ENCODE measurements at regions not wholly inside any gene's neighbourhood (a gene's known extent, or its start where the extent isn't known, plus 50 kb on each side); places are given as distances from the start of the nearest gene placed in this dataset.

GRCh38 chr1:172950528-172950927 is 100.2 kb downstream of the TNFSF18 start:
- TF ChIP-seq, protein P1, sequence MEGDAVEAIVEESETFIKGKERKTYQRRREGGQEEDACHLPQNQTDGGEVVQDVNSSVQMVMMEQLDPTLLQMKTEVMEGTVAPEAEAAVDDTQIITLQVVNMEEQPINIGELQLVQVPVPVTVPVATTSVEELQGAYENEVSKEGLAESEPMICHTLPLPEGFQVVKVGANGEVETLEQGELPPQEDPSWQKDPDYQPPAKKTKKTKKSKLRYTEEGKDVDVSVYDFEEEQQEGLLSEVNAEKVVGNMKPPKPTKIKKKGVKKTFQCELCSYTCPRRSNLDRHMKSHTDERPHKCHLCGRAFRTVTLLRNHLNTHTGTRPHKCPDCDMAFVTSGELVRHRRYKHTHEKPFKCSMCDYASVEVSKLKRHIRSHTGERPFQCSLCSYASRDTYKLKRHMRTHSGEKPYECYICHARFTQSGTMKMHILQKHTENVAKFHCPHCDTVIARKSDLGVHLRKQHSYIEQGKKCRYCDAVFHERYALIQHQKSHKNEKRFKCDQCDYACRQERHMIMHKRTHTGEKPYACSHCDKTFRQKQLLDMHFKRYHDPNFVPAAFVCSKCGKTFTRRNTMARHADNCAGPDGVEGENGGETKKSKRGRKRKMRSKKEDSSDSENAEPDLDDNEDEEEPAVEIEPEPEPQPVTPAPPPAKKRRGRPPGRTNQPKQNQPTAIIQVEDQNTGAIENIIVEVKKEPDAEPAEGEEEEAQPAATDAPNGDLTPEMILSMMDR (IDR thresholded peaks at IDR 0.05), result no peak
- TF ChIP-seq EZH2 (IDR thresholded peaks at IDR 0.05) (no peak), EZH2phosphoT487 (IDR thresholded peaks at IDR 0.05) (no peak)
